Jurkat, Clone E6-1 (cell line): ENCODE measurements at regions not wholly inside any gene's neighbourhood (a gene's known extent, or its start where the extent isn't known, plus 50 kb on each side); places are given as distances from the start of the nearest gene placed in this dataset.

Experiments used
- DNase-seq: peaks from one replicate; pipeline ENCODE4 v3.0.0-alpha.2; 2011; ENCODE audit warnings: low read depth, low spot score
- H3K4me3 ChIP-seq: 2 replicates; pipeline ENCODE4 v1.5.1; 2011; ENCODE audit warnings: mild to moderate bottlenecking, low read length, control low read depth, moderate library complexity

- no peak for DNase-seq
- H3K4me3 ChIP-seq, result no peak overlapping the region
Observed at GRCh38 chr6:170081556-170081955, 209.3 kb downstream of the DLL1 start.

GRCh38 chr6:170080828-170081371, 210.0 kb downstream of the DLL1 start:
- DNase-seq, result no peak

GRCh38 chr6:170080169-170080827, 210.6 kb downstream of the DLL1 start:
- no peak for DNase-seq

More at GRCh38 chr6:170080828-170081371, 210.0 kb downstream of the DLL1 start:
- H3K4me3 ChIP-seq, result no peak overlapping the region

DNA sequence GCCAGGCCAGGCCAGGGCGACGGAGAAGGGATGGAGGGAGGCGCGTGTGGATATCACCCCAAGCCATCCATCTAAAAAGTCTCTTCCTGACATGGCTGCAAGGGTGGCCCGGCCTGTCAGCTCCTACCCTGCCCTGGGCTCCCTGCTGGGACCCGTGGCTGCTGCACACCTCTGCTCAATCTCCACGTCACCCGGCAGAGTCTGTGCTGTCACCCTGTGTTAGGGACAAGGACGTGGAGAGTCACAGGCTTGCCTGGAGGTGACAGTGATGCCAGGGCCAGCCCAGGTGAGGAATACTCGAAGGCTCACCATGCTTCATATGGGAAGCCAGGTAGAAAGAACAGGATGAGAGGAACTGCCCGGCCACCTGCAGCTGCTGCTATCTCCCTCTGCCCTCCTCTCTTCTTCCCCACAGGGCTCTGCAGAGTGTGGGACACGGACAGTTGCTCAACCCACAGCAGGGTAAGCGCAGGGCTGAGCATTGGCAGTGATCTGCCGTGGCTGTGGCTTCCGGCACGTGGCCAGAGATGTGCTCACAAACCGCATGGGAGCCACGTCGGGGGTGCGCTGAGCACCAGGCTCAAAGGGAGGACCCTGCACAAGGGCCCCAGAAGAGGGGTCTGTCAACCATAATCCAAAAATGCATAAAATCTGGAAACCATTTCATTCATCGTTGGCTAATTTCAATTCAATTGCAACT, 214.3 kb downstream of the DLL1 start:
- no peak overlapping the region for H3K4me3 ChIP-seq
- no peak for DNase-seq

More at GRCh38 chr6:170080169-170080827, 210.6 kb downstream of the DLL1 start:
- H3K4me3 ChIP-seq, result no peak overlapping the region

GRCh38 chr6:170075659-170076223, 215.1 kb downstream of the DLL1 start:
- no peak overlapping the region for H3K4me3 ChIP-seq
- DNase-seq, result no peak

- DNase-seq, result no peak
- H3K4me3 ChIP-seq, result no peak overlapping the region
Observed at GRCh38 chr6:170074907-170075306, 216.0 kb downstream of the DLL1 start.

- no peak for DNase-seq
- H3K4me3 ChIP-seq, result no peak overlapping the region
Observed at GRCh38 chr6:170074435-170074834, 216.4 kb downstream of the DLL1 start.

GRCh38 chr6:170073846-170074245, 217.0 kb downstream of the DLL1 start:
- DNase-seq, result no peak

GRCh38 chr6:170072246-170072645, 218.6 kb downstream of the DLL1 start:
- H3K4me3 ChIP-seq, result no peak overlapping the region
- DNase-seq, result no peak

More at GRCh38 chr6:170073846-170074245, 217.0 kb downstream of the DLL1 start:
- no peak overlapping the region for H3K4me3 ChIP-seq

GRCh38 chr6:170069611-170070010, 221.3 kb downstream of the DLL1 start:
- DNase-seq, result no peak
- H3K4me3 ChIP-seq, result no peak overlapping the region

GRCh38 chr6:170068496-170068895, 222.4 kb downstream of the DLL1 start:
- DNase-seq, result no peak
- no peak overlapping the region for H3K4me3 ChIP-seq

- DNase-seq, result no peak
- H3K4me3 ChIP-seq, result no peak overlapping the region
Observed at GRCh38 chr6:170067923-170068360, 222.9 kb downstream of the DLL1 start.

DNA sequence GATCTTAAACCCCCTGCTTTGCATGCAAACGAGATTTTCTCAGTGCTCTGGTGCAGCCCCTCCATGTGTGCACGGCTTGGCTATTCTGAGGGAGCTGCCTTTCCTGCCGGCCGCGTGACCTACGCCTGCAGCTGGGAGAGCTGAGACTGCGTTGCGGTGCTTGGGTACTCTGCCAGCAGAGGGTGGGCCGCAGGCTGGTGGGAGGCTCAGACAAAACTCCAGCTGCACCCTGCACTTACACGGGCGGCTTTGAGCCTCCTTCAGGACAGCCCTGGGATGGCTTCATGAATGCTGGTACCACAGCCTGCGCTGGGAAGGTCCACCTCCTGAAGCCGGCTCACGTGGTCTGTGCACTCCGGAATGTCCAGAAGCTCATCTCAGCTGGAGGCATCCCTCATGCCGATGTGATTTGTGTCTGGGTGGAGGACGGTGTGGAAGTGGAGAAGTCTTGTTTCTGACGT, 223.7 kb downstream of the DLL1 start:
- H3K4me3 ChIP-seq, result no peak overlapping the region
- DNase-seq, result no peak

DNA sequence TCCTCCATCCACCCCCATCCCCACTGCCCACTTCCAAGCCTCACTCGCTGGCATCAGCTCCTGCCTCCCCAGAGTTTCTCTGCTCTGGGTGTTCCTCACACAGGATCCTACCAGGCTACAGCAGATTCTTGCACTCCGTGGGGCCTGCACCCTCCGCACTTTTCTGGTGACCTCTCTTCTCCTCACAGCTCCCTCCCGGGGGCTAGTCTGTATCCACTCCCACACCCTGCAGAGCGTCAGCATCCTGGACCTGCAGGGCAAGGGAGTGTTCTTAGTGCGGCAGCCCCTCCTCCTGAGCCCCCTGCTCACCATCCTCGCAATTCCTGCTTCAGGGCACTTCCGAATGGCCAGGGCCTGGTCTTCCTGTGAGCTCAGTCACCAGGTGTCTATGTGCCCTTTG, 224.2 kb downstream of the DLL1 start:
- no peak overlapping the region for H3K4me3 ChIP-seq
- DNase-seq, result no peak

DNA sequence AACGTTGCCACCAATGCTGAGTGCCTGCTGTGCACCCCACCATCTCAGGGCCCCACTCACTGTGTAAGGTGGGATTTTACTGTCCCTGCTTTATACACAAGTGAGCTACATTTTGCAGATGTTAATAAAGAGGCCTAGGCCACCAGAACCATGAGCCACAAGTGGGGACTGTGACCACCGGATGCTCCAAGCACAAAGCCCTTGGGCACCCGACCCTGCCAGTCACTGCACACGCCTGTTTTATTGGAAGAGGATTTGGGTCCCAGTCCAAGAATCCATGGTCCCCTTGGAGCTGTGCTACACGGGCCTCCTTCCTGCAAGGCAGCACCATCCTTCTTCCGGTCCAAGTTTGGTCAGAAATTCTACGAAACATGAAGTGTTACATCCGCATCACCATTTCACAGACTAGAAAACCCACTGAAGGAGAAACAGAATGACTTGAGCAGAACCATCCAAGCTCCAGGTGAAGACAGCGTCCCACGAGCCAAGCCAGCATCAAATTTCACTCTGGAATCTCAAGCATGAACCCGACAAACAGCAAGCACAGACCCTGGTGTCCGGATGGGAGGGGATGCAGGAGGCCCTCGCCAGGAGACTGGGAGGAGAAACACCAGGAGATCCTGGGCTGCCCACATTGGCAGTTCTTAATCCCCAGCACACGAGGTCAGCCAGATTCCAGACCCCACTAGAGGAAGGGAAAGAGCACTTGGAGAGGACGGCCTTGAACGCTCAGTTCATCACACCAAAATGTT, 226.9 kb downstream of the DLL1 start:
- no peak for DNase-seq
- no peak overlapping the region for H3K4me3 ChIP-seq

GRCh38 chr6:170063431-170063830, 227.4 kb downstream of the DLL1 start:
- DNase-seq, result no peak
- H3K4me3 ChIP-seq, result no peak overlapping the region

DNA sequence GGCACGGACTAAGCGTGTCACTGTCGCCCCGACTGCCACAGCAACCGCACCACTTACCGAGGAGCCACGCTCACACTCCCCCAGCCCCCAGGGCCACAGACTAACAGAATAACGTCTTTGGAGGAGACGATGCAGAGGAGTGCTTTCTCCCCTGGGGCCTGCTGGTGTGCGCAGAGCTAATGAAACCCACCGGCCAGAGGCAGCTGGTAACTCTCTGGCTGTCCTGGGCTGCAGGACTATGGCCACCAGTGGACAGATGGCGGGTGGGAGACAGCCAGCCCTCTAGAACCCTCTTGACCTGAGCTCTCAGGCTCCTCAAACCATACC, 228.0 kb downstream of the DLL1 start:
- H3K4me3 ChIP-seq, result no peak overlapping the region
- no peak for DNase-seq

DNA sequence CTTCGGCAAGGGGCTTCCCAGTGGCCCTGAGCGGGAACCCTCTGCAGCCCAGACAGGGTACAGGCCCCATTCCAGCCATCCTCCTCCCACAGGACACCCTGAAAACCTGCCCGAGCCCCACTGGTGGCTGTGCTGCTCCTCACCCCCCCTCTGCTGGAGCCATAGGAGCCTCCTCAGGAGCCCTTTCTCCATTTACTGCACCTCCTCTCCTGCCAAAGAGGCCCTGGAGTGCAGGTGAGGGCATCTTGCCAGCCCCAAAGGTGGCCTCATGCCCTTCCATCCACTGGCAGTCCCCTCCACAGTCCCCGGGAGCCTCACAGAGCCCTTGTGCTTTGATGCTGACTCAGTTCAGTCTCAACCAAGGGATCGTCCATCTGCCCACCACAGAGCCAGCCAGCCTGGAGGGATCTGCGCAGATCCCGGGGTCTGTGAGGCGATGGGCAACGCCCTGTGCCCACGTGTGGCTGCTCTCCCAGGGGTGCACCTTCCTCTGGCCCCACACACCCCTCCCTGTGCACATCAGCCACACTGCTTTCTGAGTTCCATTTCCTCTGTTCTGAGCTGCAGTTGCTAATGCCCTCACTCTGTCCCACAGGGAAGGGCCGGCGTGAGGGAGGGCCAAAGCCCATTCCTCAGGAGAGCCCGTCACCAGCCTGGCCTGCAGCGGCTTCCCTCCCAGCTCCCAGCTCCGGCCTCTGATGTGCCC, 228.5 kb downstream of the DLL1 start:
- H3K4me3 ChIP-seq, result no peak overlapping the region
- no peak for DNase-seq

- no peak overlapping the region for H3K4me3 ChIP-seq
- no peak for DNase-seq
Observed at GRCh38 chr6:170058878-170059485, 231.9 kb downstream of the DLL1 start.
